Activated CD8-positive, alpha-beta T cell treated with anti-CD3 and anti-CD28 coated beads for 36 hours (primary cell): ENCODE measurements at regions not wholly inside any gene's neighbourhood (a gene's known extent, or its start where the extent isn't known, plus 50 kb on each side); places are given as distances from the start of the nearest gene placed in this dataset.

Experiments
- ATAC-seq: fragments of 200-7000 bp; cut with Tn5 transposase; one replicate; pipeline ENCODE4 v1.10.0; 2021; ENCODE audit warnings: mild to moderate bottlenecking, moderate library complexity
- CTCF ChIA-PET: fragments of 350-600 bp; sonication (Branson Sonifier 250); formaldehyde crosslinking; loops from one replicate; lab custom pipeline; 2021; ENCODE audit warnings: antibody characterized with exemption; lab: Charles Lee
- POLR2A ChIA-PET: fragments of 350-600 bp; sonication (Branson Sonifier 250); formaldehyde crosslinking; loops from one replicate; lab custom pipeline; 2021; ENCODE audit warnings: antibody characterized with exemption; lab: Charles Lee
- DNase-seq: peaks from one replicate; pipeline ENCODE4 v3.0.0-alpha.2; 2020
- H3K27ac Mint-ChIP-seq: one replicate; pipeline ENCODE4 v1.8.0; 2021; ENCODE audit warnings: mild to moderate bottlenecking, mixed read lengths
- H3K27me3 Mint-ChIP-seq: one replicate; pipeline ENCODE4 v1.8.0; 2021; ENCODE audit warnings: mixed read lengths
- H3K36me3 Mint-ChIP-seq: one replicate; pipeline ENCODE4 v1.8.0; 2021; ENCODE audit warnings: low read depth, mixed read lengths
- H3K4me1 Mint-ChIP-seq: one replicate; pipeline ENCODE4 v1.8.0; 2021; ENCODE audit warnings: low read depth, mixed read lengths
- H3K4me3 Mint-ChIP-seq: one replicate; pipeline ENCODE4 v1.8.0; 2021; ENCODE audit warnings: mild to moderate bottlenecking, moderate library complexity, mixed read lengths
- H3K9me3 Mint-ChIP-seq: one replicate; pipeline ENCODE4 v1.8.0; 2021; ENCODE audit warnings: mixed read lengths
- intact Hi-C: fragments of 100-400 bp; cut with micrococcal nuclease; formaldehyde crosslinking; loops from one replicate; pipeline ENCODE4 v1.10.0; 2022
- TF ChIP-seq, protein P1 (sequence below): fragments of 200-600 bp; IDR thresholded peaks from one replicate; pipeline ENCODE4 v1.8.0; 2022; ENCODE audit warnings: antibody characterized with exemption, mild to moderate bottlenecking

- Mint-ChIP-seq H3K27ac (no peak overlapping the region), H3K27me3 (no peaks in the 10 kb centered on the region), H3K4me3 (no peak overlapping the region), H3K9me3 (peaks cover under 1% of the 10 kb centered on the region), H3K4me1 (no peaks in the 10 kb centered on the region), H3K36me3 (no peaks in the 10 kb centered on the region)
- TF ChIP-seq, protein P1, sequence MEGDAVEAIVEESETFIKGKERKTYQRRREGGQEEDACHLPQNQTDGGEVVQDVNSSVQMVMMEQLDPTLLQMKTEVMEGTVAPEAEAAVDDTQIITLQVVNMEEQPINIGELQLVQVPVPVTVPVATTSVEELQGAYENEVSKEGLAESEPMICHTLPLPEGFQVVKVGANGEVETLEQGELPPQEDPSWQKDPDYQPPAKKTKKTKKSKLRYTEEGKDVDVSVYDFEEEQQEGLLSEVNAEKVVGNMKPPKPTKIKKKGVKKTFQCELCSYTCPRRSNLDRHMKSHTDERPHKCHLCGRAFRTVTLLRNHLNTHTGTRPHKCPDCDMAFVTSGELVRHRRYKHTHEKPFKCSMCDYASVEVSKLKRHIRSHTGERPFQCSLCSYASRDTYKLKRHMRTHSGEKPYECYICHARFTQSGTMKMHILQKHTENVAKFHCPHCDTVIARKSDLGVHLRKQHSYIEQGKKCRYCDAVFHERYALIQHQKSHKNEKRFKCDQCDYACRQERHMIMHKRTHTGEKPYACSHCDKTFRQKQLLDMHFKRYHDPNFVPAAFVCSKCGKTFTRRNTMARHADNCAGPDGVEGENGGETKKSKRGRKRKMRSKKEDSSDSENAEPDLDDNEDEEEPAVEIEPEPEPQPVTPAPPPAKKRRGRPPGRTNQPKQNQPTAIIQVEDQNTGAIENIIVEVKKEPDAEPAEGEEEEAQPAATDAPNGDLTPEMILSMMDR: no peak
- ChIA-PET CTCF (no interaction called here), POLR2A (no interaction called here)
- DNase-seq: no peak
- intact Hi-C loops: no loop called here
- no peak for ATAC-seq
These were observed 1004.1 kb downstream of the TBL1XR1 start for GRCh38 chr3:176193032-176193730.

- no peaks in the 10 kb centered on the region for H3K4me1 Mint-ChIP-seq
- H3K27me3 Mint-ChIP-seq: no peaks in the 10 kb centered on the region
- H3K27ac Mint-ChIP-seq: no peak overlapping the region
- no peak overlapping the region for H3K4me3 Mint-ChIP-seq
- no peaks in the 10 kb centered on the region for H3K36me3 Mint-ChIP-seq
- CTCF ChIA-PET: no interaction called here
- no peaks in the 10 kb centered on the region for H3K9me3 Mint-ChIP-seq
- TF ChIP-seq, protein P1: no peak
- intact Hi-C loops: no loop called here
- POLR2A ChIA-PET: no interaction called here
- DNase-seq (no peak), ATAC-seq (no peak)
These were observed 1006.5 kb downstream of the TBL1XR1 start for GRCh38 chr3:176190755-176191154.

- Mint-ChIP-seq H3K4me3 (no peak overlapping the region), H3K27me3 (no peaks in the 10 kb centered on the region), H3K4me1 (no peaks in the 10 kb centered on the region), H3K9me3 (peaks cover 6% of the 10 kb centered on the region), H3K27ac (no peak overlapping the region), H3K36me3 (no peaks in the 10 kb centered on the region)
- ATAC-seq (no peak), DNase-seq (no peak)
- intact Hi-C loops: no loop called here
- POLR2A ChIA-PET: no interaction called here
- CTCF ChIA-PET: no interaction called here
- TF ChIP-seq, protein P1: no peak
These were observed 1014.1 kb downstream of the TBL1XR1 start for GRCh38 chr3:176183181-176183580.

DNA sequence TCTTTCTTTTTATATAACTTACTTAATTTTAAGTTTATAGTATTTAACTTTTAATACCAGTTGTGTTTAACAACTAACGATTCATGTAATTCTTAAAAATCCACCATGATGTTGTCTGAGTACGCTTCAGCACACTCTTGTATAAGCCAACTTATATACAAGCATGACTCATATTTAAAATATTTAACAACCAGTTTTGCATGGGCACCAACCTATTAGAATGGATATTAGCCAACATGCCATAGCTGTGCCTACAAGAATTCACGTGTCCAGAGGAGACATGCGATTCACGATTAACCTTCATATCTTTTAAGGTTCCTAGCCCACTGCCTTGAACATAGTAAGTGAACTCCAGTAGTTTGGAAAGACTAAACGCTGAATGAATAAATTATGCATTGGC is 1023.2 kb downstream of the TBL1XR1 start:
- no peaks in the 10 kb centered on the region for H3K27me3 Mint-ChIP-seq
- H3K4me3 Mint-ChIP-seq: no peak overlapping the region
- peaks cover 7% of the 10 kb centered on the region for H3K9me3 Mint-ChIP-seq
- ChIA-PET CTCF (no interaction called here), POLR2A (no interaction called here)
- intact Hi-C loops: no loop called here
- H3K4me1 Mint-ChIP-seq: no peaks in the 10 kb centered on the region
- TF ChIP-seq, protein P1: no peak
- no peak overlapping the region for H3K27ac Mint-ChIP-seq
- ATAC-seq (no peak), DNase-seq (no peak)
- no peaks in the 10 kb centered on the region for H3K36me3 Mint-ChIP-seq

GRCh38 chr3:176172492-176172891 is 1024.8 kb downstream of the TBL1XR1 start:
- H3K36me3 Mint-ChIP-seq: no peaks in the 10 kb centered on the region
- no peak for ATAC-seq
- H3K9me3 Mint-ChIP-seq: peaks cover 7% of the 10 kb centered on the region
- H3K4me1 Mint-ChIP-seq: no peaks in the 10 kb centered on the region
- H3K27ac Mint-ChIP-seq: no peak overlapping the region
- TF ChIP-seq, protein P1: no peak
- no peak for DNase-seq
- POLR2A ChIA-PET: no interaction called here
- CTCF ChIA-PET: no interaction called here
- no peak overlapping the region for H3K4me3 Mint-ChIP-seq
- H3K27me3 Mint-ChIP-seq: no peaks in the 10 kb centered on the region
- intact Hi-C loops: no loop called here
